CD4-positive, alpha-beta T cell (primary cell): ENCODE measurements at regions not wholly inside any gene's neighbourhood (a gene's known extent, or its start where the extent isn't known, plus 50 kb on each side); places are given as distances from the start of the nearest gene placed in this dataset.

ENCODE experiments used
- ATAC-seq: fragments of 200-7000 bp; cut with Tn5 transposase; one replicate; pipeline ENCODE4 v1.10.0; 2022; ENCODE audit warnings: mild to moderate bottlenecking; ENCODE audit not compliant: poor library complexity
- CTCF ChIA-PET: fragments of 350-600 bp; sonication (Branson Sonifier 250); formaldehyde crosslinking; loops from one replicate; lab custom pipeline; 2021; ENCODE audit warnings: antibody characterized with exemption, inconsistent platforms; lab: Charles Lee
- POLR2A ChIA-PET: fragments of 350-600 bp; sonication (Branson Sonifier 250); formaldehyde crosslinking; loops from one replicate; lab custom pipeline; 2021; ENCODE audit warnings: antibody characterized with exemption, inconsistent platforms; lab: Charles Lee
- DNase-seq, 14 experiments: peaks; one replicate each; pipeline ENCODE4 v3.0.0-alpha.2; 2013 to 2020; ENCODE audit warnings: mixed read lengths in 2 of 14
- H3K27ac ChIP-seq, 2 donors: one replicate each; pipeline versions ENCODE4 v1.5.1 to v1.7.0; 2013; ENCODE audit warnings: low read length in 2 of 2, low read depth in 1 of 2, mild to moderate bottlenecking in 1 of 2
- H3K27me3 ChIP-seq, 2 experiments: 1 replicate in 1 of 2; 2 replicates in 1 of 2; pipeline versions ENCODE4 v1.6.1 to v1.7.0; 2013; ENCODE audit warnings: low read length in 2 of 2, control low read depth in 1 of 2, mild to moderate bottlenecking in 1 of 2, moderate library complexity in 1 of 2; ENCODE audit not compliant: insufficient read depth in 2 of 2, control insufficient read depth in 1 of 2
- H3K36me3 ChIP-seq: one replicate; pipeline ENCODE4 v1.6.1; 2013; ENCODE audit warnings: low read length, control low read depth; ENCODE audit not compliant: insufficient read depth
- H3K4me1 ChIP-seq: one replicate; pipeline ENCODE4 v1.6.1; 2013; ENCODE audit warnings: low read length, control low read depth; ENCODE audit not compliant: insufficient read depth
- H3K4me3 ChIP-seq: one replicate; pipeline ENCODE4 v1.5.1; 2013; ENCODE audit warnings: mild to moderate bottlenecking, low read length, moderate library complexity
- H3K9me3 ChIP-seq, 2 experiments: 1 replicate in 1 of 2; 2 replicates in 1 of 2; pipeline versions ENCODE4 v1.6.1 to v1.7.0; 2013; ENCODE audit warnings: low read length in 2 of 2, mild to moderate bottlenecking in 2 of 2, control low read depth in 1 of 2, moderate library complexity in 1 of 2; ENCODE audit not compliant: control insufficient read depth in 1 of 2, insufficient read depth in 1 of 2
- H3K27ac Mint-ChIP-seq: one replicate; pipeline ENCODE4 v1.8.0; 2020; ENCODE audit warnings: mixed read lengths
- H3K27me3 Mint-ChIP-seq: one replicate; pipeline ENCODE4 v1.8.0; 2021; ENCODE audit warnings: mixed read lengths
- H3K36me3 Mint-ChIP-seq: one replicate; pipeline ENCODE4 v1.8.0; 2021; ENCODE audit warnings: low read depth, mixed read lengths
- H3K4me1 Mint-ChIP-seq: one replicate; pipeline ENCODE4 v1.8.0; 2021; ENCODE audit warnings: low read depth, mixed read lengths
- H3K4me3 Mint-ChIP-seq: one replicate; pipeline ENCODE4 v1.8.0; 2020; ENCODE audit warnings: mild to moderate bottlenecking, mixed read lengths
- H3K9me3 Mint-ChIP-seq: one replicate; pipeline ENCODE4 v1.8.0; 2020; ENCODE audit warnings: mixed read lengths
- intact Hi-C, 2 experiments: fragments of 100-400 bp; cut with DNase I in 1 of 2; cut with micrococcal nuclease in 1 of 2; formaldehyde crosslinking; loops; one replicate each; pipeline versions ENCODE4 v1.15.1 to v1.9.0; 2023 to 2025; cut with DNase I, micrococcal nuclease
- TF ChIP-seq, protein P1 (sequence below): fragments of 200-600 bp; IDR thresholded peaks from one replicate; pipeline ENCODE4 v1.8.0; 2022; ENCODE audit warnings: antibody characterized with exemption, mild to moderate bottlenecking

DNA sequence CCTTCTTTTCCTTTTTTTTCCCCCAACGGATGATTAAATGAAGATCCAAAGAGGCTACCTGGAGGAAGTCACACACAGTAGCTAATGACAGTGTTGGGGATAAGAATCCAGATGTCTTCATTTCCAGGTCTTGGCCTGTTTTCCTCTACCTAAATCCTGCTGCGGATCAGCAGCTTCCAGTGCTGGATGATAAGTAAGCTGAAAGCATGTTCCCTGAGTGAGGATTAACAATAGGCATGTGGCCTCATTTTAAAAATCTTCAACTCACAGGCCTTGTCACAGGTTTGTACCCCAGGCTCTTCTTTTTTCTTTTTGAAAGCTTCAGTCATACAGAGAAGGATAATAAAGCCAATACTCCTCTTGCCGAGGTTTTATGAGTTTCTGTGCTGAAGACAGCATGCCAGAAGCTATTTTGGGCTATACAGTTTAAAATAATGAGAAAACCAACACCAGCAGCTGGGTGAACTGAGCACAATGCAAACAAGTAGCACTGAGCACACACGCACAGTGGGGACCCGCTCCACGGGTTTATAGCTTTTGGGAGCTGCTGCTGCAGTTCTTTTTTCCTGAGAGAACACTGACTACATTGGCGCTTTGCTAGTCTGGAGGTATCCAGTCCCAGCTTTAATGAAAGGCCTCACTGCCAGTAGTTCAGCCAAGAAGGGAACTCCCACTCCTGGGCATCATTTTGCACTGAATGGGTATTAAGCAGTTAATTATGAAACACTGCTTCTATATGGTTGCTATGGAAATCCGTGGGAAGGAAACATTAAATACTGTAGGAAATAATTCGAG is 184.2 kb upstream of the CTSO start:
- Histone ChIP-seq H3K36me3 (no peaks in the 10 kb centered on the region), H3K9me3 (no peaks in the 10 kb centered on the region), H3K27ac (no peak overlapping the region), H3K4me1 (no peaks in the 10 kb centered on the region), H3K4me3 (no peak overlapping the region), H3K27me3 (no peaks in the 10 kb centered on the region)
- ChIA-PET CTCF (interaction anchor here (1.5 kb wide), 1 partner anchor 18 kb away, joined by 5 read pairs; no protein-coding TSS in a partner anchor), POLR2A (interaction anchor here (0.6 kb wide), 1 partner anchor 16 kb away, joined by 3 read pairs; no protein-coding TSS in a partner anchor)
- intact Hi-C loops: no loop called here
- Mint-ChIP-seq H3K36me3 (no peaks in the 10 kb centered on the region), H3K27ac (no peak overlapping the region), H3K27me3 (no peaks in the 10 kb centered on the region), H3K4me1 (no peaks in the 10 kb centered on the region), H3K4me3 (no peak overlapping the region), H3K9me3 (peaks cover 8% of the 10 kb centered on the region)
- TF ChIP-seq, protein P1, sequence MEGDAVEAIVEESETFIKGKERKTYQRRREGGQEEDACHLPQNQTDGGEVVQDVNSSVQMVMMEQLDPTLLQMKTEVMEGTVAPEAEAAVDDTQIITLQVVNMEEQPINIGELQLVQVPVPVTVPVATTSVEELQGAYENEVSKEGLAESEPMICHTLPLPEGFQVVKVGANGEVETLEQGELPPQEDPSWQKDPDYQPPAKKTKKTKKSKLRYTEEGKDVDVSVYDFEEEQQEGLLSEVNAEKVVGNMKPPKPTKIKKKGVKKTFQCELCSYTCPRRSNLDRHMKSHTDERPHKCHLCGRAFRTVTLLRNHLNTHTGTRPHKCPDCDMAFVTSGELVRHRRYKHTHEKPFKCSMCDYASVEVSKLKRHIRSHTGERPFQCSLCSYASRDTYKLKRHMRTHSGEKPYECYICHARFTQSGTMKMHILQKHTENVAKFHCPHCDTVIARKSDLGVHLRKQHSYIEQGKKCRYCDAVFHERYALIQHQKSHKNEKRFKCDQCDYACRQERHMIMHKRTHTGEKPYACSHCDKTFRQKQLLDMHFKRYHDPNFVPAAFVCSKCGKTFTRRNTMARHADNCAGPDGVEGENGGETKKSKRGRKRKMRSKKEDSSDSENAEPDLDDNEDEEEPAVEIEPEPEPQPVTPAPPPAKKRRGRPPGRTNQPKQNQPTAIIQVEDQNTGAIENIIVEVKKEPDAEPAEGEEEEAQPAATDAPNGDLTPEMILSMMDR: no peak
- DNase-seq (no peak), ATAC-seq (no peak)

- POLR2A ChIA-PET: no interaction called here
- TF ChIP-seq, protein P1: no peak
- Histone ChIP-seq H3K36me3 (no peaks in the 10 kb centered on the region), H3K27ac (no peak overlapping the region), H3K27me3 (no peaks in the 10 kb centered on the region), H3K4me3 (no peak overlapping the region), H3K4me1 (no peaks in the 10 kb centered on the region), H3K9me3 (peaks cover 0 to 9% of the 10 kb centered on the region in 2 experiments)
- peaks cover 8% of the 10 kb centered on the region for H3K9me3 Mint-ChIP-seq
- H3K4me3 Mint-ChIP-seq: no peak overlapping the region
- H3K36me3 Mint-ChIP-seq: no peaks in the 10 kb centered on the region
- CTCF ChIA-PET: no interaction called here
- DNase-seq (no peak), ATAC-seq (no peak)
- H3K4me1 Mint-ChIP-seq: no peaks in the 10 kb centered on the region
- H3K27ac Mint-ChIP-seq: no peak overlapping the region
- intact Hi-C loops: no loop called here
- no peaks in the 10 kb centered on the region for H3K27me3 Mint-ChIP-seq
Observed at GRCh38 chr4:156132196-156132595, 178.5 kb upstream of the CTSO start.

DNA sequence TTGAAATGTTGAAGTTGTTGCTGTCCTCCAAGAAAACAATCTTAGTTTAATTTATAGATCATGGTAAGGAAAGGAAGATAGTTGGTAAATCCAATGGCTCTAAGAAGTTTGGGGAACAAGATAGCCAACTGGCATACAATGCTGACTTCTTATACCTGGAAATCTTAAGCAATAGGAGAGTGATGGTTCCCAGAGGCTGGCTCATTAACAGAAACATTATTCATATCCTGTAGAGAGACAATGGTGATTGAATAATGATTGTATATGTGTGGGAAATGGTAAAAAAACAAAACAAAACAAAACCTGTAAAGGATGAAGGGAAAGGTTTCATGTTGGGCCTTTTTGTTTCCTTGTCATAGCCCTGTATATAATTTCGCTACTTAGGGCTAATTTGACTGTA is 174.9 kb upstream of the CTSO start:
- H3K9me3 Mint-ChIP-seq: peaks cover under 1% of the 10 kb centered on the region
- CTCF ChIA-PET: no interaction called here
- ATAC-seq (no peak), DNase-seq (no peak)
- Histone ChIP-seq H3K9me3 (peaks cover 0 to 9% of the 10 kb centered on the region in 2 experiments), H3K4me1 (no peaks in the 10 kb centered on the region), H3K36me3 (no peaks in the 10 kb centered on the region), H3K27ac (no peak overlapping the region), H3K4me3 (no peak overlapping the region), H3K27me3 (no peaks in the 10 kb centered on the region)
- H3K27me3 Mint-ChIP-seq: no peaks in the 10 kb centered on the region
- H3K4me3 Mint-ChIP-seq: no peak overlapping the region
- no peaks in the 10 kb centered on the region for H3K4me1 Mint-ChIP-seq
- no peaks in the 10 kb centered on the region for H3K36me3 Mint-ChIP-seq
- intact Hi-C loops: no loop called here
- no peak overlapping the region for H3K27ac Mint-ChIP-seq
- POLR2A ChIA-PET: no interaction called here
- TF ChIP-seq, protein P1: no peak
